ENCODE measurements at regions not wholly inside any gene's neighbourhood (a gene's known extent, or its start where the extent isn't known, plus 50 kb on each side); places are given as distances from the start of the nearest gene placed in this dataset.

DNA sequence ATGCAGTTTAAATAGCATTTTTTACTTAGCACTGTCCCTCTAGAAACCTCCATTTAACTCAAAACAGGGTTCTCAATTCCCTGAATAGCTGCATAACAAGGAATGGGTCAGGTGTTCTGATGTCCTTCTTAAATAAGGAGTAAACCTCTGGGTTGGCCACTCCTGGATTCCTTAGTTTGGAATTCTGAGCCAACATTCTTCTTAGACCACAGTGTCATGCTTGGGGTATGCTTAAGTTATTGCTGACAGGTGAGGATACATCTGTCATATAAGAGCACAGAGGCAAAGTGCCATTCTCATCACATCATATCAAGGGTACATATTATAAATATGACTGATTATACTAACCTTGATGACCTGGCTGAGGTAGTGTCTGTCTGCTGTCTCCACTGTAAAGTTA, 179.9 kb upstream of the SEMA6A start:
- no peaks in the 10 kb centered on the region for H3K36me3 ChIP-seq (ENCODE audit: insufficient read depth)

DNA sequence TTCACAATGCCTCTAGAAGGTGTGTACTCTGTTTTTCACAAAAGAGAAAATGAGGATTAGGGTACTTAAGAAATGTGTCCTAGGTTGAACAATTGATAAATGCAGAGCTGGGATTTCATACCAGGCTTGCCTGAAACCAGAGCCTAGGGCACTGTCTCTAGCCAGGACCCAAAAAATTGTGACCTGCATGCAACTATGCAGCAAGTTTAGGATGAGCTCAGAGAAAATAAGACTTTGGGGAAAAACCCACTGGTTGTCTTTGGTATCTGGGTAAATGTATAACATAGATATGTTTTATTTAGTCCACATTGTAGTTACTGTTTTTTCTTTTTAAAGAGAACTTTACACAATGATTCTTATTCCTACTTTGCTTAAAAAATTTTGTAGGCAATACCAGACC, 177.1 kb upstream of the SEMA6A start:
- Histone ChIP-seq H3K27me3 (ENCODE audit: insufficient read depth, low read depth) (no peaks in the 10 kb centered on the region), H3K79me2 (ENCODE audit: insufficient read depth, low read depth) (no peaks in the 10 kb centered on the region), H3K27ac (no peak overlapping the region), H3K4me1 (ENCODE audit: low read depth, poor library complexity, severe bottlenecking) (no peaks in the 10 kb centered on the region), H3K9ac (no peak overlapping the region), H3K36me3 (ENCODE audit: insufficient read depth) (no peaks in the 10 kb centered on the region), H2AFZ (ENCODE audit: low read depth) (no peak overlapping the region), H4K20me1 (ENCODE audit: insufficient read depth) (no peaks in the 10 kb centered on the region), H3K4me2 (no peak overlapping the region), H3K4me3 (IDR thresholded peaks at IDR 0.05; ENCODE audit: insufficient read depth, low read depth, low read length) (no peak overlapping the region)
- TF ChIP-seq, protein P1, sequence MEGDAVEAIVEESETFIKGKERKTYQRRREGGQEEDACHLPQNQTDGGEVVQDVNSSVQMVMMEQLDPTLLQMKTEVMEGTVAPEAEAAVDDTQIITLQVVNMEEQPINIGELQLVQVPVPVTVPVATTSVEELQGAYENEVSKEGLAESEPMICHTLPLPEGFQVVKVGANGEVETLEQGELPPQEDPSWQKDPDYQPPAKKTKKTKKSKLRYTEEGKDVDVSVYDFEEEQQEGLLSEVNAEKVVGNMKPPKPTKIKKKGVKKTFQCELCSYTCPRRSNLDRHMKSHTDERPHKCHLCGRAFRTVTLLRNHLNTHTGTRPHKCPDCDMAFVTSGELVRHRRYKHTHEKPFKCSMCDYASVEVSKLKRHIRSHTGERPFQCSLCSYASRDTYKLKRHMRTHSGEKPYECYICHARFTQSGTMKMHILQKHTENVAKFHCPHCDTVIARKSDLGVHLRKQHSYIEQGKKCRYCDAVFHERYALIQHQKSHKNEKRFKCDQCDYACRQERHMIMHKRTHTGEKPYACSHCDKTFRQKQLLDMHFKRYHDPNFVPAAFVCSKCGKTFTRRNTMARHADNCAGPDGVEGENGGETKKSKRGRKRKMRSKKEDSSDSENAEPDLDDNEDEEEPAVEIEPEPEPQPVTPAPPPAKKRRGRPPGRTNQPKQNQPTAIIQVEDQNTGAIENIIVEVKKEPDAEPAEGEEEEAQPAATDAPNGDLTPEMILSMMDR (conservative IDR thresholded peaks at IDR 0.05; ENCODE audit: low read depth, low read length), result no peak

More for the DNA sequence above, 179.9 kb upstream of the SEMA6A start:
- TF ChIP-seq, protein P1 (conservative IDR thresholded peaks at IDR 0.05; ENCODE audit: low read depth, low read length), result no peak
- Histone ChIP-seq H2AFZ (ENCODE audit: low read depth) (no peak overlapping the region), H4K20me1 (ENCODE audit: insufficient read depth) (no peaks in the 10 kb centered on the region), H3K4me2 (no peak overlapping the region), H3K27me3 (ENCODE audit: insufficient read depth, low read depth) (no peaks in the 10 kb centered on the region), H3K4me3 (IDR thresholded peaks at IDR 0.05; ENCODE audit: insufficient read depth, low read depth, low read length) (no peak overlapping the region), H3K4me1 (ENCODE audit: low read depth, poor library complexity, severe bottlenecking) (no peaks in the 10 kb centered on the region), H3K27ac (no peak overlapping the region), H3K9ac (no peak overlapping the region), H3K79me2 (ENCODE audit: insufficient read depth, low read depth) (no peaks in the 10 kb centered on the region)

DNA sequence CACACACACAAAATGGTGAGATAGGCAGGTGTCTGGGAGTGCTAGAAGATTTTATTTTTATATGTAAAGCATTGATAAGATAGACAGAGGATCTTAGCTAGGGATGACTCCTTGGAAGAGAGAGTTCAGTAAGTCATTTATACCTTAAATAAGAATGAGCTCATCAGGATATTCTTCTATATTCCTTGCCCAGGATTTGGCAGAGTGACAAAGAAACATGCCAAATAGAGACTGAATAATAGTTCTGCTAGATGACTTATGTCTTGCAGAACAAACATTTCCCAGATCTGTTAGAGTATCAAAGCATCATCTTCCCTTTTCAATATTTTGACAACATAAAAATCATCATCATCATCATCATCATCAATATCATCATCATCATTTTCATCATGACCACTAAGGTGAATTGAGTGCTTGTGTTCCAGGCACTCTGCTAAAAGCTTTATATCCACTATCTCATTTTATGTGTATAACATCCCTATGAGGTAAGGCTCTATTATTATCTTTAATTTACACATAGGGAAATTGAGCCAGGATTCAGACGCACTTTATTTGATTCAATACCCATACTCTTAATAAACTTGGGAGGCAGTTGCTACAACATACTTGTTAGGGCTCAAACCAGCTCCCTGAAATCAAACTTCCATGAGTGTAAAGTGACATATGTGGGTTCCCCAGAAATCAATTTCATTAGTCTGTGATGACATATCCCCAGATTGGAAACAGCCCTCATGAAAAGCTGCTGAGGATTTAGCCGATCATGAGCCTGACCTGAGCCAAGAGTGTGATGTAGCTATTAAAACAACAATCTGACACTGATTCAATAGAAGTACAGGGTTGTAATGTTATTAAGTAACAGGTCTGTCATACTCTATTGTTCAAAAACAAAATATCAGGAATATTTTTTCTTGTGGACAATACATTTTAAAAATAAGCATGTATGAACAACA, 176.3 kb upstream of the SEMA6A start:
- H3K36me3 ChIP-seq (ENCODE audit: insufficient read depth), result no peaks in the 10 kb centered on the region
- H3K79me2 ChIP-seq (ENCODE audit: insufficient read depth, low read depth), result no peaks in the 10 kb centered on the region
- H3K4me3 ChIP-seq (IDR thresholded peaks at IDR 0.05; ENCODE audit: insufficient read depth, low read depth, low read length), result no peak overlapping the region
- no peak overlapping the region for H3K27ac ChIP-seq
- H3K4me1 ChIP-seq (ENCODE audit: low read depth, poor library complexity, severe bottlenecking), result no peaks in the 10 kb centered on the region
- H3K9ac ChIP-seq, result no peak overlapping the region
- no peaks in the 10 kb centered on the region for H4K20me1 ChIP-seq (ENCODE audit: insufficient read depth)
- H3K27me3 ChIP-seq (ENCODE audit: insufficient read depth, low read depth), result no peaks in the 10 kb centered on the region
- H3K4me2 ChIP-seq, result no peak overlapping the region
- TF ChIP-seq, protein P1 (conservative IDR thresholded peaks at IDR 0.05; ENCODE audit: low read depth, low read length), result no peak
- H2AFZ ChIP-seq (ENCODE audit: low read depth), result no peak overlapping the region

DNA sequence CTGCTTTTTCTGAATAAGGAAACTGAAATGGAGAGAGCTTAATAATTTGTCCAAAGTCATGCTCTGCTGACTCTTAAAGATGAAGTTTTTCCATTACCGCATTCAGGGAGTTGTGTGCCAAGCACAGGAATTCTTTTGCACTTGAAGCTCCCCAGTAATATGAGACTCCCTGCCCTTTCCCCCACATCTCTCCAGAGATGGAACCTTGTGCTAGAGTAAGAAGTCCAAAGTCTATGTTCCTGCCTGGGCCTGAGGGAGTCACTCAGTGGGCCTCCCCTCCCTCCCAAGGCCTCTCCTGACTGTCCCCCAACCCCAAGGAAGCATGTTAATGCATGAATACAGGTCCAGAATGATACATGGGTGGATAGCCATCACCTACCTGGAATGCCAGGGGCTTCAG, 173.3 kb upstream of the SEMA6A start:
- Histone ChIP-seq H4K20me1 (ENCODE audit: insufficient read depth) (no peaks in the 10 kb centered on the region), H3K36me3 (ENCODE audit: insufficient read depth) (no peaks in the 10 kb centered on the region), H3K79me2 (ENCODE audit: insufficient read depth, low read depth) (no peaks in the 10 kb centered on the region), H3K4me2 (no peak overlapping the region), H3K4me1 (ENCODE audit: low read depth, poor library complexity, severe bottlenecking) (no peaks in the 10 kb centered on the region), H3K27ac (no peak overlapping the region), H3K4me3 (IDR thresholded peaks at IDR 0.05; ENCODE audit: insufficient read depth, low read depth, low read length) (no peak overlapping the region), H3K9ac (no peak overlapping the region), H2AFZ (ENCODE audit: low read depth) (no peak overlapping the region), H3K27me3 (ENCODE audit: insufficient read depth, low read depth) (no peaks in the 10 kb centered on the region)
- TF ChIP-seq, protein P1 (conservative IDR thresholded peaks at IDR 0.05; ENCODE audit: low read depth, low read length), result no peak

Data from KMS-11 (cell line).